Sigmoid colon (tissue), 6 donors: ENCODE measurements at regions not wholly inside any gene's neighbourhood (a gene's known extent, or its start where the extent isn't known, plus 50 kb on each side); places are given as distances from the start of the nearest gene placed in this dataset.

Source experiments
- DNase-seq: peaks from one replicate; pipeline ENCODE4 v3.0.0-alpha.2; 2019
- H3K27ac ChIP-seq, 4 donors: fragments of 200-600 bp; sonication (generic); one replicate each; pipeline ENCODE4 v1.5.1; 2016 to 2019; ENCODE audit warnings: mild to moderate bottlenecking in 1 of 4
- H3K27me3 ChIP-seq, 3 donors: fragments of 200-600 bp; sonication (generic); one replicate each; pipeline ENCODE4 v1.5.1; 2019; ENCODE audit warnings: mild to moderate bottlenecking in 1 of 3
- H3K36me3 ChIP-seq, 4 donors: fragments of 200-600 bp; sonication (generic); one replicate each; pipeline ENCODE4 v1.5.1; 2016 to 2019
- H3K4me1 ChIP-seq, 4 donors: fragments of 200-600 bp; sonication (generic); one replicate each; pipeline ENCODE4 v1.5.1; 2017 to 2019
- H3K4me3 ChIP-seq, 4 donors: fragments of 200-600 bp; sonication (generic); one replicate each; pipeline ENCODE4 v1.5.1; 2017 to 2019; ENCODE audit warnings: mild to moderate bottlenecking in 2 of 4, moderate library complexity in 1 of 4
- H3K9me3 ChIP-seq, 4 donors: fragments of 200-600 bp in 3 of 4; sonication (generic) in 3 of 4; one replicate each; pipeline versions ENCODE4 v1.5.1 to v1.6.1; 2013 to 2019
- CTCF ChIP-seq, 4 experiments: fragments of 450-650 bp in 3 of 4; fragments of 200-600 bp in 1 of 4; IDR thresholded peaks; one replicate each; pipeline ENCODE4 v1.5.1; 2016 to 2019; ENCODE audit warnings: antibody characterized with exemption in 4 of 4, mild to moderate bottlenecking in 3 of 4, moderate library complexity in 2 of 4
- EP300 ChIP-seq, 4 donors: sonication (generic); formaldehyde crosslinking; IDR thresholded peaks; one replicate each; pipeline ENCODE4 v1.6.1; 2017; ENCODE audit warnings: antibody characterized with exemption in 4 of 4
- POLR2A ChIP-seq, 2 donors: fragments of 450-650 bp; IDR thresholded peaks; one replicate each; pipeline ENCODE4 v1.6.1; 2016; ENCODE audit warnings: antibody characterized with exemption in 2 of 2, mild to moderate bottlenecking in 2 of 2, moderate library complexity in 2 of 2
- POLR2AphosphoS5 ChIP-seq, 4 donors: sonication (generic); formaldehyde crosslinking; IDR thresholded peaks; one replicate each; pipeline ENCODE4 v1.6.1; 2017; ENCODE audit warnings: antibody characterized with exemption in 4 of 4
- WGBS, 2 donors: extraction: QIAGEN DNeasy Blood & Tissue Kit; methylation state at CpG; one replicate each; pipeline ENCODE4 v1.1.7; 2013; 5-methylcytosine and 5-hydroxymethylcytosine counted together
- intact Hi-C: fragments of 100-400 bp; cut with DNase I; formaldehyde crosslinking; loops from one replicate; pipeline ENCODE4 v1.15.1; 2023
- donor health status: healthy with polysubstance abuse.
- donor health status: healthy.

DNA sequence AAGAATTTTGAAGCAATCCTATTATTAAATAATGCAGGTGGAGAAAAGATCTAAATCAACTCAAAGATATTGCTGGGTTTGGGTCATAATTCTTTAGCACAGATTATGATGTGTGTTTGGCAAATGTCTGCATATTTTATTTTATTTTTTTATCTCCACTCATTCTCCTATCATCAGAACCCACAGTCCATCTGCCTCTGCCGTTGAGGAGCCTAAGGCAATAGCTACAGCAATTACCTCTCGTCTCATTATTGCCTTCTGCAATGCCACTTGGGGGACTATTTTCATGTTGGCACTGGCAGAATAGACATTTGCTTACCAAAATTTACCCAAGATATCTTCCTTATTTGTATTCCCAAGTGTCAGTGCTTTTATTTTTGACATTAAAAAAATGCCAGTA lies 815.9 kb upstream of the CNTNAP5 start:
- DNase-seq: no peak
- WGBS, 2 donors: 62 to 84% methylated on average over 2 of the region's 2 CpGs
- intact Hi-C loops: no loop called here

DNA sequence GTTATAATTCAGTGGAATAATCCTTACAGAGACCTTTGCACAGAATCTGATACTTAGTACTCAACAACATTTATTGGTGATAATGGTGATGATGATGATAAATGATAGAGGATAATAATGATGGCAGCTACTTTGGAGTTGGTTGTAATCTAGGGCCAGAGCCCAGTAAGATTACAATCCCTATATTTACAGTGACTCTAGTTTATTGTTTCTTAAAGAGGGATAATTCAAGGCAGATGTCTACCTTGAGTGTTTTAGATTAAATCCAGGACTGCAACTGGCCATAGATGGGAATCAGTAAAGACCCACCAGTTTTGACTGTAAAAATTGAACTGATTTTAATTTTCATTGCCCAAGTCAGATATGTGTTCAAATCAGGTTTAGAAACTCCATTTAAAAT lies 813.9 kb upstream of the CNTNAP5 start:
- DNase-seq: no peak
- no peaks in the 10 kb centered on the region for H3K4me1 ChIP-seq
- H3K4me3 ChIP-seq: no peak overlapping the region
- intact Hi-C loops: no loop called here
- no peaks in the 10 kb centered on the region for H3K27me3 ChIP-seq
- TF ChIP-seq CTCF (IDR thresholded peaks at IDR 0.05) (no peak), POLR2AphosphoS5 (IDR thresholded peaks at IDR 0.05) (no peak), EP300 (IDR thresholded peaks at IDR 0.05) (no peak), POLR2A (IDR thresholded peaks at IDR 0.05) (no peak)
- no peaks in the 10 kb centered on the region for H3K36me3 ChIP-seq
- H3K9me3 ChIP-seq: peaks cover 0 to 3% (median 0%) of the 10 kb centered on the region in 4 donors
- no peak overlapping the region for H3K27ac ChIP-seq

More for the DNA sequence above, 815.9 kb upstream of the CNTNAP5 start:
- Histone ChIP-seq H3K4me1 (no peaks in the 10 kb centered on the region), H3K9me3 (peaks cover 0 to 6% (median 0%) of the 10 kb centered on the region in 4 donors), H3K4me3 (no peak overlapping the region), H3K36me3 (no peaks in the 10 kb centered on the region), H3K27me3 (no peaks in the 10 kb centered on the region), H3K27ac (no peak overlapping the region)
- TF ChIP-seq CTCF (IDR thresholded peaks at IDR 0.05) (no peak), EP300 (IDR thresholded peaks at IDR 0.05) (no peak), POLR2AphosphoS5 (IDR thresholded peaks at IDR 0.05) (no peak), POLR2A (IDR thresholded peaks at IDR 0.05) (no peak)

DNA sequence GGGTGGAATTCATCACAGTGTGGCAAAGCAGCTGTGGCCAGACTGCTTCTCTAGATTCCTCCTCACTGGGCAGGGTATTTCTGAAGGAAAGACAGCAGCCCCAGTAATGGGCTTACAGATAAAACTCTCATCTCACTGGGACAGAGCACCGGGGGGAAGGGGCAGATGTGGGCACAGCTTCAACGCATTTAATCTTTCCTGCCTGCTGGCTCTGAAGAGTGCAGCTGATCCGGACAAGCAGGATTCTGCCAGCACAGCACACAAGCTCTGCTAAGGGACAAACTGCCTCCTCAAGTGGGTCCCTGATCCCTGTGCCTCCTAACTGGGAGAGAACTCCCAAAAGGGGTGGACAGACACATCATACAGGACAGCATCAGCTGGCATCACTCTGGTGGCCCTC lies 779.9 kb upstream of the CNTNAP5 start:
- H3K9me3 ChIP-seq: peaks cover 0 to 4% (median 0%) of the 10 kb centered on the region in 4 donors
- no peak overlapping the region for H3K27ac ChIP-seq
- DNase-seq: no peak
- intact Hi-C loops: no loop called here
- no peaks in the 10 kb centered on the region for H3K27me3 ChIP-seq
- TF ChIP-seq POLR2A (IDR thresholded peaks at IDR 0.05): no peak
- TF ChIP-seq EP300 (IDR thresholded peaks at IDR 0.05): no peak
- no peak for TF ChIP-seq CTCF (IDR thresholded peaks at IDR 0.05)
- no peak for TF ChIP-seq POLR2AphosphoS5 (IDR thresholded peaks at IDR 0.05)
- WGBS, 2 donors: 85 to 87% methylated on average over 3 of the region's 3 CpGs
- H3K4me1 ChIP-seq: no peaks in the 10 kb centered on the region
- H3K36me3 ChIP-seq: no peaks in the 10 kb centered on the region
- no peak overlapping the region for H3K4me3 ChIP-seq

DNA sequence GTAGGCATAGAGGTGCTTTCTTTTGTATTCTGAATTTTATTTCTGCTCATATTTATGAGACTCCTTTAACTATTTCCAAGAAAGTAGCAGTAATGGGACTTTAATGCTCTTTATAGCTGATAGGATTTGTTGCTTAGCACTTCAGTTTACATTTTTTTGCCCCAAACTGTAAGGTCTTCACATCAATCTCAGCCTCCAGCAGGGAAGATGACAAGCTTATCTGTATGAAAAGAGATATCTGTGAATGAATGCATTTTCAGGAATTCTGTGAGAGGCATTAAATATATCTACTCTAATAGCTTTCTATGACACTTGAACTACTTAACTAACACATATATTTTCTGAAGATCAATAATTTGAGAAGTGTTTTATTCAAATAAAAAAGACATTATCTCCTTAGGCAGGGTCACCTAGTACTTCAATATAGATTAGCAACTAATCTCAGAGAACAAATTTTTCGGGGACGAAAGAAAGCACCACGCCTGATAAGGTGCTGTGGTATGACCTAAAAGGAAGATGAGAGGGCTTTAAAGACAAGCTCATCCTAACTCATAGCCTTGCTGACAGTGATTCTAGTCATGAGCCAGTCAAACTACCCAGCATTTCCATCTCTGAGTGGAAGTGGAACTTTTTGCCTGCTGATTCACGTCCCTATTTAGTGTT lies 766.1 kb upstream of the CNTNAP5 start:
- Histone ChIP-seq H3K4me1 (no peaks in the 10 kb centered on the region), H3K27ac (no peak overlapping the region), H3K9me3 (no peaks in the 10 kb centered on the region), H3K4me3 (no peak overlapping the region), H3K36me3 (no peaks in the 10 kb centered on the region), H3K27me3 (no peaks in the 10 kb centered on the region)
- no peak for TF ChIP-seq CTCF (IDR thresholded peaks at IDR 0.05)
- TF ChIP-seq POLR2AphosphoS5 (IDR thresholded peaks at IDR 0.05): no peak
- DNase-seq: no peak
- intact Hi-C loops: no loop called here
- WGBS, 2 donors: 72 to 77% methylated on average over 4 of the region's 4 CpGs

GRCh38 chr2:123262856-123263255 lies 762.2 kb upstream of the CNTNAP5 start:
- Histone ChIP-seq H3K9me3 (no peaks in the 10 kb centered on the region), H3K27me3 (no peaks in the 10 kb centered on the region), H3K4me1 (no peaks in the 10 kb centered on the region), H3K27ac (no peak overlapping the region), H3K4me3 (no peak overlapping the region), H3K36me3 (no peaks in the 10 kb centered on the region)
- no peak for DNase-seq
- TF ChIP-seq POLR2AphosphoS5 (IDR thresholded peaks at IDR 0.05) (no peak), POLR2A (IDR thresholded peaks at IDR 0.05) (no peak), EP300 (IDR thresholded peaks at IDR 0.05) (no peak), CTCF (IDR thresholded peaks at IDR 0.05) (no peak)
- intact Hi-C loops: no loop called here
- WGBS, 2 donors: 88 to 89% methylated on average over 4 of the region's 4 CpGs
